ENCODE measurements at regions not wholly inside any gene's neighbourhood (a gene's known extent, or its start where the extent isn't known, plus 50 kb on each side); places are given as distances from the start of the nearest gene placed in this dataset.
A peak's percentile ranks its signal among the peaks of the same experiment; 100 is the strongest.

DNA sequence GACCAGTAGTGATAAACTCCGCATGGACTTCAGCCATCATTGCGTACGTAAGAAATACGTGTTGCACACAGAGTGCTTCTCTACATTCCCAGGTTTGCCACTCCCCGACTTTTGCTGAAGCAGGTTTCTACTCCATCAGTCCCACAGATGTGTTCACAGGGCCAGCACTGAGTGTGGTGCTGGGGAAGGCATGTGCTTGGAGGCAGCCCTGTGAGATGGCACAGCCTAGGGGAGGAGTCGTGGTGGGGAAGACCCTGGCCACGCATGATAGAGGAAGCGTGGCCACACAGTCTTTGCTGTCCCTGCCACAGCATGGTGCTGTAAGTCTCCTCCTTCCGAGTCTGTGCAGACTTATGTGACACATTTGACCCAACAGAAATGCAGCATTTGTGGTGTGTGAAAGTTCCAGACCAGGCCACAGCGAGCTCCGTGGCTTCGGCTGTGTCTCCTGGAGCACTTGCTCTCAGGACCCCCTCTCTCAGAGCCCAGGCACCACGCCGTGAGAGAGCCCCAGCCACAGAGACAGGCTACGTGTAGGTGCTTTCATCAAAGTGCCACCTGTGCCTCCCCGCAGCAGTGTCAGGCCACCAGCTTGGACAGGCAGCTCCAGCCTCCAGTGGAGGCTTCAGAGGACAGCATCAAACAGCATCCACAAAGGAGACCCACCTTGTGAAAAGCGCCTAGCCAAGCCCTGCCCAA lies 197.8 kb downstream of the AUH start:
- Histone ChIP-seq H3K27me3 (ENCODE audit: control insufficient read depth, insufficient read depth, low read length) (no peaks in the 10 kb centered on the region), H3K4me3 (ENCODE audit: low read depth, low read length) (no peak overlapping the region), H3K9me3 (ENCODE audit: control insufficient read depth, insufficient read depth, low read length) (peaks cover 3% of the 10 kb centered on the region), H3K27ac (ENCODE audit: low read depth, low read length) (peak overlapping the region; percentile 70)
- ChIA-PET CTCF (interaction anchor here (1.3 kb wide), 1 partner anchor 24 kb away, joined by 4 read pairs; no protein-coding TSS in a partner anchor), POLR2A (interaction anchor here (0.7 to 1.1 kb wide), 3 partner anchors 13 to 64 kb away, joined by 3 to 5 read pairs (median 4); no protein-coding TSS in a partner anchor)
- TF ChIP-seq, protein P1, sequence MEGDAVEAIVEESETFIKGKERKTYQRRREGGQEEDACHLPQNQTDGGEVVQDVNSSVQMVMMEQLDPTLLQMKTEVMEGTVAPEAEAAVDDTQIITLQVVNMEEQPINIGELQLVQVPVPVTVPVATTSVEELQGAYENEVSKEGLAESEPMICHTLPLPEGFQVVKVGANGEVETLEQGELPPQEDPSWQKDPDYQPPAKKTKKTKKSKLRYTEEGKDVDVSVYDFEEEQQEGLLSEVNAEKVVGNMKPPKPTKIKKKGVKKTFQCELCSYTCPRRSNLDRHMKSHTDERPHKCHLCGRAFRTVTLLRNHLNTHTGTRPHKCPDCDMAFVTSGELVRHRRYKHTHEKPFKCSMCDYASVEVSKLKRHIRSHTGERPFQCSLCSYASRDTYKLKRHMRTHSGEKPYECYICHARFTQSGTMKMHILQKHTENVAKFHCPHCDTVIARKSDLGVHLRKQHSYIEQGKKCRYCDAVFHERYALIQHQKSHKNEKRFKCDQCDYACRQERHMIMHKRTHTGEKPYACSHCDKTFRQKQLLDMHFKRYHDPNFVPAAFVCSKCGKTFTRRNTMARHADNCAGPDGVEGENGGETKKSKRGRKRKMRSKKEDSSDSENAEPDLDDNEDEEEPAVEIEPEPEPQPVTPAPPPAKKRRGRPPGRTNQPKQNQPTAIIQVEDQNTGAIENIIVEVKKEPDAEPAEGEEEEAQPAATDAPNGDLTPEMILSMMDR (IDR thresholded peaks at IDR 0.05; ENCODE audit: low read depth, low read length) = no peak
- no peak for DNase-seq (ENCODE audit: low read depth, low spot score)

All from AG04450 (cell line).